Vagina (tissue), 2 donors: ENCODE measurements at regions not wholly inside any gene's neighbourhood (a gene's known extent, or its start where the extent isn't known, plus 50 kb on each side); places are given as distances from the start of the nearest gene placed in this dataset.

Experiments used
- DNase-seq, 2 donors: peaks; one replicate each; pipeline ENCODE4 v3.0.0-alpha.2; 2017; ENCODE audit errors: extremely low spot score in 2 of 2
- H3K27ac ChIP-seq: fragments of 200-600 bp; sonication (generic); one replicate; pipeline ENCODE4 v1.5.1; 2019
- H3K27me3 ChIP-seq: fragments of 200-600 bp; sonication (generic); one replicate; pipeline ENCODE4 v1.5.1; 2019
- H3K36me3 ChIP-seq, 2 donors: fragments of 200-600 bp; sonication (generic); one replicate each; pipeline ENCODE4 v1.5.1; 2017 to 2019
- H3K4me1 ChIP-seq: fragments of 200-600 bp; sonication (generic); one replicate; pipeline ENCODE4 v1.5.1; 2019
- H3K4me3 ChIP-seq, 2 donors: fragments of 200-600 bp; sonication (generic); 1 replicate in 1 of 2; 2 replicates in 1 of 2; pipeline ENCODE4 v1.5.1; 2016 to 2019
- H3K9me3 ChIP-seq: fragments of 200-600 bp; sonication (generic); one replicate; pipeline ENCODE4 v1.5.1; 2019
- POLR2A ChIP-seq, 2 donors: fragments of 450-650 bp; IDR thresholded peaks; one replicate each; pipeline ENCODE4 v1.6.1; 2017; ENCODE audit warnings: antibody characterized with exemption in 2 of 2, mild to moderate bottlenecking in 2 of 2, moderate library complexity in 2 of 2
- POLR2AphosphoS5 ChIP-seq, 2 donors: sonication (generic); formaldehyde crosslinking; IDR thresholded peaks; one replicate each; pipeline ENCODE4 v1.9.0; 2017; ENCODE audit warnings: antibody characterized with exemption in 2 of 2, mild to moderate bottlenecking in 2 of 2, low read depth in 1 of 2; ENCODE audit not compliant: insufficient read depth in 1 of 2
- intact Hi-C: fragments of 100-400 bp; cut with DNase I; formaldehyde crosslinking; loops from one replicate; pipeline ENCODE4 v1.15.1; 2023
- TF ChIP-seq, protein P1 (sequence below), 3 experiments: fragments of 450-650 bp in 2 of 3; fragments of 200-600 bp in 1 of 3; sonication (generic) in 1 of 3; IDR thresholded peaks; one replicate each; pipeline ENCODE4 v1.5.1; 2017 to 2019; ENCODE audit warnings: antibody characterized with exemption in 3 of 3, mild to moderate bottlenecking in 2 of 3, moderate library complexity in 2 of 3

DNA sequence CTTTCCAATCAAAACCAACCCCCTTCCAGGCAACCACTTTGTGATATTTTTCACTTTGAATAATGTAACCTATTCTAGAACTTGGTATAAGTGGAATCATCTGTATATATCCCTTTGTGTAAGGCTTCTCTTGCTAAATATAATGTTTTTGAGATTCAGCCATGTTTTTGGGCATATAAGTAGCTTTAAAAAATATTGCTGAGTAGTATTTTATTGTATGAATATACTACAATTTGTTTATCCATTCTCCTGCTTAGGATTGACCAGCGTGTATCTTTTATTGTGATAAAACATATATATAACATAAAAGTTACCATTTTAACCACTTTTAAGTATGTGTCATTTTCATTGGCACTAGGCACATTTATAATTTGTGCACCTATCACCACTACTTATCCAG is 79.8 kb upstream of the GPR139 start:
- intact Hi-C loops = no loop called here
- Histone ChIP-seq H3K4me1 (no peaks in the 10 kb centered on the region), H3K27me3 (no peaks in the 10 kb centered on the region), H3K36me3 (no peaks in the 10 kb centered on the region), H3K27ac (no peak overlapping the region), H3K9me3 (no peaks in the 10 kb centered on the region), H3K4me3 (no peak overlapping the region)
- TF ChIP-seq POLR2AphosphoS5 (IDR thresholded peaks at IDR 0.05; ENCODE audit: insufficient read depth in 1 of 2, low read depth in 1 of 2) (no peak), POLR2A (IDR thresholded peaks at IDR 0.05) (no peak)
- TF ChIP-seq, protein P1, sequence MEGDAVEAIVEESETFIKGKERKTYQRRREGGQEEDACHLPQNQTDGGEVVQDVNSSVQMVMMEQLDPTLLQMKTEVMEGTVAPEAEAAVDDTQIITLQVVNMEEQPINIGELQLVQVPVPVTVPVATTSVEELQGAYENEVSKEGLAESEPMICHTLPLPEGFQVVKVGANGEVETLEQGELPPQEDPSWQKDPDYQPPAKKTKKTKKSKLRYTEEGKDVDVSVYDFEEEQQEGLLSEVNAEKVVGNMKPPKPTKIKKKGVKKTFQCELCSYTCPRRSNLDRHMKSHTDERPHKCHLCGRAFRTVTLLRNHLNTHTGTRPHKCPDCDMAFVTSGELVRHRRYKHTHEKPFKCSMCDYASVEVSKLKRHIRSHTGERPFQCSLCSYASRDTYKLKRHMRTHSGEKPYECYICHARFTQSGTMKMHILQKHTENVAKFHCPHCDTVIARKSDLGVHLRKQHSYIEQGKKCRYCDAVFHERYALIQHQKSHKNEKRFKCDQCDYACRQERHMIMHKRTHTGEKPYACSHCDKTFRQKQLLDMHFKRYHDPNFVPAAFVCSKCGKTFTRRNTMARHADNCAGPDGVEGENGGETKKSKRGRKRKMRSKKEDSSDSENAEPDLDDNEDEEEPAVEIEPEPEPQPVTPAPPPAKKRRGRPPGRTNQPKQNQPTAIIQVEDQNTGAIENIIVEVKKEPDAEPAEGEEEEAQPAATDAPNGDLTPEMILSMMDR (IDR thresholded peaks at IDR 0.05) = no peak
- no peak for DNase-seq

DNA sequence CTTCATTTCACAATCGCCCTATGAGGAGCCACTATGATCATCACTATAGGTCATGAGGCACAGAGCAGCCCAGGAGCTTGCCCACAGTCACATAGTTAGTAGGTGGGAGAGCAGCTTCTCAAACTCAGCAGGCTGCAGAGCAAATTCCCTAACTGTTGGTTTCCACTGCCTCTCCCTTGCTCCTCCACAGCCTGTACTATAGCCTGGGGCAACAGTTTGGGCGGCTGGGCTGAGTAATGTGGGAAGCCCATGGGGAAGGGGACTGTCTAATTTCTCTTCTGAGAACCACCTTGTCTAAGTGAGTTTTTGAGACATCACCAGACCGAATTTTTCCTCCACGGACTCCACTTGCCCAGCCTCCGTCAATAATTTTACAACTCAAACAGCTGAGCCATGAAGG is 73.4 kb upstream of the GPR139 start:
- H3K27me3 ChIP-seq = no peaks in the 10 kb centered on the region
- H3K4me3 ChIP-seq = no peak overlapping the region
- no peak for DNase-seq
- no peak overlapping the region for H3K27ac ChIP-seq
- no peaks in the 10 kb centered on the region for H3K4me1 ChIP-seq
- H3K36me3 ChIP-seq = no peaks in the 10 kb centered on the region
- no peak for TF ChIP-seq POLR2A (IDR thresholded peaks at IDR 0.05)
- intact Hi-C loops = no loop called here
- H3K9me3 ChIP-seq = no peaks in the 10 kb centered on the region

DNA sequence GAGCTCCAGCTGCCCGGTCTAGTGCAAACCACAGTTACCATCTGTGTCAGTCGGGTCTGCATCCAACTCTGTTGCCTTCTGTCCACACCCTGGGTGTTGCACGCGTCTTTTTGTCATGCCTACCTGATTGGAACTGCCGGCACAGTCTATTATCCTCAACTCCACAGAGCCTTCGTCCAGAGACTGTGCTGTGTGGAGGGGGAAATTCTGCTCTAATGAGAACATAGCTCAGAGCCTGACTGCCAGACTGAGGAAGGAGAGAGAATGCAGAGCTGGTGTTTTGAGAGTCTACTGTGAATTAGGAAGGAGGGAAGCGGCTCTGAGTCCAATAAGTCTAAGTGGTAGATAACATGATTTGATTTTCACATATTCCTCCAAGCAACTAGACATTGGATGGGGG is 68.3 kb upstream of the GPR139 start:
- H3K27ac ChIP-seq = no peak overlapping the region
- no peak for TF ChIP-seq POLR2AphosphoS5 (IDR thresholded peaks at IDR 0.05; ENCODE audit: insufficient read depth in 1 of 2, low read depth in 1 of 2)
- TF ChIP-seq, protein P1 (IDR thresholded peaks at IDR 0.05) = no peak
- no peak for TF ChIP-seq POLR2A (IDR thresholded peaks at IDR 0.05)
- DNase-seq = no peak
- H3K4me3 ChIP-seq = no peak overlapping the region
- no peaks in the 10 kb centered on the region for H3K27me3 ChIP-seq
- no peaks in the 10 kb centered on the region for H3K4me1 ChIP-seq
- intact Hi-C loops = no loop called here
- H3K36me3 ChIP-seq = no peaks in the 10 kb centered on the region
- H3K9me3 ChIP-seq = no peaks in the 10 kb centered on the region

DNA sequence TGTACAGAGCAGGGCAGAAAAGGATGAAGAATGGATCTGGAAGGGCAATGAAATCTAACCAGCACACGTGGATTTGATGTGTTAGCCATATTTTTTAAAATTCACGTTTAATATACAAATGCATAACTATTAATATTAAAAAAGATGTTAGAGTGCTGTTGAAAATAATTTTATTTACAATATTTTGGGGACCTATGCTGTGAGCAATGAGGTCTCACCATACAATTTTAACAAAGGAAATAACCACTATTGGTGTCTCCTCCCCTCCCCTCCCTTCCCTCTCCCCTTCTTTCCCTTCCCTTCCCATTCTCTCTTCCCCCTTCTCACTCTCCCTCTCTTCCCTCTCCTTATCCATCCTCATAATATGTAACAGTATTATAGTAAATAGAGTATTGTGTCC is 64.2 kb upstream of the GPR139 start:
- H3K4me3 ChIP-seq = no peak overlapping the region
- H3K27me3 ChIP-seq = no peaks in the 10 kb centered on the region
- H3K4me1 ChIP-seq = no peaks in the 10 kb centered on the region
- intact Hi-C loops = no loop called here
- H3K27ac ChIP-seq = no peak overlapping the region
- H3K36me3 ChIP-seq = no peaks in the 10 kb centered on the region
- TF ChIP-seq POLR2A (IDR thresholded peaks at IDR 0.05) = no peak
- TF ChIP-seq, protein P1 (IDR thresholded peaks at IDR 0.05) = no peak
- TF ChIP-seq POLR2AphosphoS5 (IDR thresholded peaks at IDR 0.05; ENCODE audit: insufficient read depth in 1 of 2, low read depth in 1 of 2) = no peak
- DNase-seq = no peak
- no peaks in the 10 kb centered on the region for H3K9me3 ChIP-seq

DNA sequence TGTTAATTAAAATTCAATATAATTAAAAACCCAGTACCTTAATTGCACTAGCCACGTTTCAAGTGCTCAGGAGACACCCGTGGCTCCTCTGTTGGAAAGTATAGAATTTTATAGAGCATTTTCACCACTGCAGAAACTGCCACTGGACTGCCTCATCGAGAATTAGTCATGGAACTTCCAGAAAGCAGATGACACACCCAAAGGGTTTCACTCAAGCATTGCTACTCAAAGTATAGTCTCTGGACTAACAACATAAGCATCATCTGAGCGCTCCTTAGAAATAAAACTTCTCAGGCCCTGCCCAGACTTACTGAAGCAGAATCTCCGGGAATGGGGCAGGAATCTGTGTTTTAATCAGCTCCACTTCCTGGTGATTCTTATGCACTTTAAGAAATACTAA is 63.5 kb upstream of the GPR139 start:
- intact Hi-C loops = no loop called here
- DNase-seq = no peak
- no peaks in the 10 kb centered on the region for H3K27me3 ChIP-seq

More for the DNA sequence above, 63.5 kb upstream of the GPR139 start:
- Histone ChIP-seq H3K4me1 (no peaks in the 10 kb centered on the region), H3K4me3 (no peak overlapping the region), H3K36me3 (no peaks in the 10 kb centered on the region), H3K9me3 (no peaks in the 10 kb centered on the region), H3K27ac (no peak overlapping the region)
- TF ChIP-seq POLR2AphosphoS5 (IDR thresholded peaks at IDR 0.05; ENCODE audit: insufficient read depth in 1 of 2, low read depth in 1 of 2) (no peak), POLR2A (IDR thresholded peaks at IDR 0.05) (no peak)
- TF ChIP-seq, protein P1 (IDR thresholded peaks at IDR 0.05) = no peak
